CD4-positive, alpha-beta T cell (primary cell): ENCODE measurements at regions not wholly inside any gene's neighbourhood (a gene's known extent, or its start where the extent isn't known, plus 50 kb on each side); places are given as distances from the start of the nearest gene placed in this dataset.

Experiments
- ATAC-seq: fragments of 200-7000 bp; cut with Tn5 transposase; one replicate; pipeline ENCODE4 v1.10.0; 2022; ENCODE audit warnings: mild to moderate bottlenecking; ENCODE audit not compliant: poor library complexity
- CTCF ChIA-PET: fragments of 350-600 bp; sonication (Branson Sonifier 250); formaldehyde crosslinking; loops from one replicate; lab custom pipeline; 2021; ENCODE audit warnings: antibody characterized with exemption, inconsistent platforms; lab: Charles Lee
- POLR2A ChIA-PET: fragments of 350-600 bp; sonication (Branson Sonifier 250); formaldehyde crosslinking; loops from one replicate; lab custom pipeline; 2021; ENCODE audit warnings: antibody characterized with exemption, inconsistent platforms; lab: Charles Lee
- DNase-seq, 14 experiments: peaks; one replicate each; pipeline ENCODE4 v3.0.0-alpha.2; 2013 to 2020; ENCODE audit warnings: mixed read lengths in 2 of 14
- H3K27ac ChIP-seq, 2 donors: one replicate each; pipeline versions ENCODE4 v1.5.1 to v1.7.0; 2013; ENCODE audit warnings: low read length in 2 of 2, low read depth in 1 of 2, mild to moderate bottlenecking in 1 of 2
- H3K27me3 ChIP-seq, 2 experiments: 1 replicate in 1 of 2; 2 replicates in 1 of 2; pipeline versions ENCODE4 v1.6.1 to v1.7.0; 2013; ENCODE audit warnings: low read length in 2 of 2, control low read depth in 1 of 2, mild to moderate bottlenecking in 1 of 2, moderate library complexity in 1 of 2; ENCODE audit not compliant: insufficient read depth in 2 of 2, control insufficient read depth in 1 of 2
- H3K36me3 ChIP-seq: one replicate; pipeline ENCODE4 v1.6.1; 2013; ENCODE audit warnings: low read length, control low read depth; ENCODE audit not compliant: insufficient read depth
- H3K4me1 ChIP-seq: one replicate; pipeline ENCODE4 v1.6.1; 2013; ENCODE audit warnings: low read length, control low read depth; ENCODE audit not compliant: insufficient read depth
- H3K4me3 ChIP-seq: one replicate; pipeline ENCODE4 v1.5.1; 2013; ENCODE audit warnings: mild to moderate bottlenecking, low read length, moderate library complexity
- H3K9me3 ChIP-seq, 2 experiments: 1 replicate in 1 of 2; 2 replicates in 1 of 2; pipeline versions ENCODE4 v1.6.1 to v1.7.0; 2013; ENCODE audit warnings: low read length in 2 of 2, mild to moderate bottlenecking in 2 of 2, control low read depth in 1 of 2, moderate library complexity in 1 of 2; ENCODE audit not compliant: control insufficient read depth in 1 of 2, insufficient read depth in 1 of 2
- H3K27ac Mint-ChIP-seq: one replicate; pipeline ENCODE4 v1.8.0; 2020; ENCODE audit warnings: mixed read lengths
- H3K27me3 Mint-ChIP-seq: one replicate; pipeline ENCODE4 v1.8.0; 2021; ENCODE audit warnings: mixed read lengths
- H3K36me3 Mint-ChIP-seq: one replicate; pipeline ENCODE4 v1.8.0; 2021; ENCODE audit warnings: low read depth, mixed read lengths
- H3K4me1 Mint-ChIP-seq: one replicate; pipeline ENCODE4 v1.8.0; 2021; ENCODE audit warnings: low read depth, mixed read lengths
- H3K4me3 Mint-ChIP-seq: one replicate; pipeline ENCODE4 v1.8.0; 2020; ENCODE audit warnings: mild to moderate bottlenecking, mixed read lengths
- H3K9me3 Mint-ChIP-seq: one replicate; pipeline ENCODE4 v1.8.0; 2020; ENCODE audit warnings: mixed read lengths
- CTCF ChIP-seq: fragments of 200-600 bp; IDR thresholded peaks from one replicate; pipeline ENCODE4 v1.8.0; 2022; ENCODE audit warnings: antibody characterized with exemption, mild to moderate bottlenecking
- intact Hi-C, 2 experiments: fragments of 100-400 bp; cut with DNase I in 1 of 2; cut with micrococcal nuclease in 1 of 2; formaldehyde crosslinking; loops; one replicate each; pipeline versions ENCODE4 v1.15.1 to v1.9.0; 2023 to 2025; cut with DNase I, micrococcal nuclease

DNA sequence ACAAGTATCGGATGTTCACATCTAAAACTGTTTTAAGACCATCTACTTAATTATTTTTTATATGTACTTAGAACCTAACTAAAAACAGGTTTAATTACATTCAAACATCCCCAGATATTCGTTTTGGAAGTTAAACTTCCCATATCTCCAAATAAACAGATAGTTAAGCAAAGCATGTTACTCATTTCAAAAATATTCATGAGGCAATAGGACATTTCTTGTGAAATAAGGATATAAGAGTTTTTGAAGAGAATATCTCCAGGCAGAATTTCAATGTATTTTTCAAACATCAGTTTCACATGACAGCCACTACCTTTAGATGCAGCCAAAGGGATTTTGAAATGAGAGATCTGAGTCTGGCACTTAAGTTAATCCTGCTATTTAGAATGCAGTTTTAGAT lies 697.5 kb downstream of the SLITRK1 start:
- intact Hi-C loops: no loop called here
- H3K36me3 ChIP-seq: no peaks in the 10 kb centered on the region
- no peaks in the 10 kb centered on the region for H3K27me3 Mint-ChIP-seq

GRCh38 chr13:83184150-83184475 lies 698.2 kb downstream of the SLITRK1 start:
- Histone ChIP-seq H3K9me3 (peaks cover 0 to 22% of the 10 kb centered on the region in 2 experiments), H3K27ac (no peak overlapping the region), H3K36me3 (no peaks in the 10 kb centered on the region), H3K4me3 (no peak overlapping the region), H3K4me1 (no peaks in the 10 kb centered on the region), H3K27me3 (no peaks in the 10 kb centered on the region)
- H3K4me3 Mint-ChIP-seq: no peak overlapping the region
- ATAC-seq: no peak
- ChIA-PET CTCF (no interaction called here), POLR2A (no interaction called here)
- H3K4me1 Mint-ChIP-seq: no peaks in the 10 kb centered on the region
- no peak for DNase-seq
- H3K9me3 Mint-ChIP-seq: no peaks in the 10 kb centered on the region
- intact Hi-C loops: no loop called here
- H3K27ac Mint-ChIP-seq: no peak overlapping the region
- H3K27me3 Mint-ChIP-seq: no peaks in the 10 kb centered on the region
- no peak for TF ChIP-seq CTCF
- H3K36me3 Mint-ChIP-seq: no peaks in the 10 kb centered on the region

More for the DNA sequence above, 697.5 kb downstream of the SLITRK1 start:
- Histone ChIP-seq H3K27me3 (no peaks in the 10 kb centered on the region), H3K9me3 (peaks cover 0 to 22% of the 10 kb centered on the region in 2 experiments), H3K27ac (no peak overlapping the region), H3K4me1 (no peaks in the 10 kb centered on the region), H3K4me3 (no peak overlapping the region)
- POLR2A ChIA-PET: no interaction called here
- ATAC-seq (no peak), DNase-seq (no peak)
- CTCF ChIA-PET: no interaction called here
- no peak overlapping the region for H3K4me3 Mint-ChIP-seq
- no peaks in the 10 kb centered on the region for H3K9me3 Mint-ChIP-seq
- H3K36me3 Mint-ChIP-seq: no peaks in the 10 kb centered on the region
- H3K27ac Mint-ChIP-seq: no peak overlapping the region
- H3K4me1 Mint-ChIP-seq: no peaks in the 10 kb centered on the region
- TF ChIP-seq CTCF: no peak

- Histone ChIP-seq H3K36me3 (no peaks in the 10 kb centered on the region), H3K9me3 (peaks cover 0 to 22% of the 10 kb centered on the region in 2 experiments), H3K27ac (no peak overlapping the region), H3K4me1 (no peaks in the 10 kb centered on the region), H3K27me3 (no peaks in the 10 kb centered on the region), H3K4me3 (no peak overlapping the region)
- DNase-seq (no peak), ATAC-seq (no peak)
- POLR2A ChIA-PET: no interaction called here
- TF ChIP-seq CTCF: no peak
- intact Hi-C loops: no loop called here
- CTCF ChIA-PET: no interaction called here
- no peaks in the 10 kb centered on the region for H3K27me3 Mint-ChIP-seq
- H3K4me3 Mint-ChIP-seq: no peak overlapping the region
- no peak overlapping the region for H3K27ac Mint-ChIP-seq
- H3K4me1 Mint-ChIP-seq: no peaks in the 10 kb centered on the region
- H3K36me3 Mint-ChIP-seq: no peaks in the 10 kb centered on the region
- H3K9me3 Mint-ChIP-seq: no peaks in the 10 kb centered on the region
Observed at GRCh38 chr13:83183439-83184149, 698.7 kb downstream of the SLITRK1 start.
